Activated CD8-positive, alpha-beta T cell treated with anti-CD3 and anti-CD28 coated beads for 36 hours (primary cell): ENCODE measurements at regions not wholly inside any gene's neighbourhood (a gene's known extent, or its start where the extent isn't known, plus 50 kb on each side); places are given as distances from the start of the nearest gene placed in this dataset.
"Not testable (repeated sequence)": the region's sequence is repeated elsewhere in the genome, so short reads cannot be mapped to it uniquely, and the experiment has no call there.

ENCODE experiments used
- ATAC-seq: fragments of 200-7000 bp; cut with Tn5 transposase; one replicate; pipeline ENCODE4 v1.10.0; 2021; ENCODE audit warnings: mild to moderate bottlenecking, moderate library complexity
- CTCF ChIA-PET: fragments of 350-600 bp; sonication (Branson Sonifier 250); formaldehyde crosslinking; loops from one replicate; lab custom pipeline; 2021; ENCODE audit warnings: antibody characterized with exemption; lab: Charles Lee
- POLR2A ChIA-PET: fragments of 350-600 bp; sonication (Branson Sonifier 250); formaldehyde crosslinking; loops from one replicate; lab custom pipeline; 2021; ENCODE audit warnings: antibody characterized with exemption; lab: Charles Lee
- DNase-seq: peaks from one replicate; pipeline ENCODE4 v3.0.0-alpha.2; 2020
- H3K27ac Mint-ChIP-seq: one replicate; pipeline ENCODE4 v1.8.0; 2021; ENCODE audit warnings: mild to moderate bottlenecking, mixed read lengths
- H3K27me3 Mint-ChIP-seq: one replicate; pipeline ENCODE4 v1.8.0; 2021; ENCODE audit warnings: mixed read lengths
- H3K36me3 Mint-ChIP-seq: one replicate; pipeline ENCODE4 v1.8.0; 2021; ENCODE audit warnings: low read depth, mixed read lengths
- H3K4me1 Mint-ChIP-seq: one replicate; pipeline ENCODE4 v1.8.0; 2021; ENCODE audit warnings: low read depth, mixed read lengths
- H3K4me3 Mint-ChIP-seq: one replicate; pipeline ENCODE4 v1.8.0; 2021; ENCODE audit warnings: mild to moderate bottlenecking, moderate library complexity, mixed read lengths
- H3K9me3 Mint-ChIP-seq: one replicate; pipeline ENCODE4 v1.8.0; 2021; ENCODE audit warnings: mixed read lengths
- intact Hi-C: fragments of 100-400 bp; cut with micrococcal nuclease; formaldehyde crosslinking; loops from one replicate; pipeline ENCODE4 v1.10.0; 2022
- TF ChIP-seq, protein P1 (sequence below): fragments of 200-600 bp; IDR thresholded peaks from one replicate; pipeline ENCODE4 v1.8.0; 2022; ENCODE audit warnings: antibody characterized with exemption, mild to moderate bottlenecking

DNA sequence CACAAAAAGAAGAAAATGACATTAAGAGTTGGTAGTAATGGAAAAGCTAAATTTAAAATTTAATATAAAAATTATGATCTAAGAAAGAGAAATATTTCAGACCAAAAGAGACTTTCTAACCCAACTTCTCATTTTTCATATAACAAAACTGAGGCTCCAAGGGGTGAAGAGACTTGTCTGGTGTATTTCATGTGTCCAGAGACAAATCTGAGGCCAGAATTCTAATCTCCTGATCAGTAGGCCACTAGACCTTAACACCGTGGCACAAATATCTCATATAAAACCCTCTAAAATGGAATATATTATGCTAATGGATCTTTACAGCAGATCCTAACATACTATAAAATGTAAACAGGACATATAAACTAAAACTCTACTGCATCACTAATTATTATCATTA is 275.7 kb upstream of the SLC16A7 start:
- H3K4me1 Mint-ChIP-seq, result no peaks in the 10 kb centered on the region

DNA sequence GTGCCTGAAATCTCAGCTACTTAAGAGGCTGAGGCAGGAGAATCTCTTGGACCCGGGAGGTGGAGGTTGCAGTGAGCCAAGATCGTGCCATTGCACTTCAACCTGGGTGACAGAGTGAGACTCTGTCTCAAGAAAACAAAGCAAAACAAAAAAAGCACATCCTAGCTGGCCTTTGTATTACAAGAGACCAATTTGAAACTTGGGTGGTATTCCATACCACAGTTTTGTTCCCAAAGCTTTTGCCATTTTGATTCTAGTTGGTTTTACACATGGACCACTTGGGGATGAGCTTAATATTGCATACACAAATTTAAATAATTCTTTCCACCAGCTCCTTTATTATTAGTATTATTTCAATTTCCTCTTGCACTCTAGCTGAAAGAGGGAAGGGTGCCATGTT is 276.9 kb upstream of the SLC16A7 start:
- Mint-ChIP-seq H3K9me3 (no peaks in the 10 kb centered on the region), H3K27ac (no peak overlapping the region), H3K36me3 (no peaks in the 10 kb centered on the region), H3K4me3 (no peak overlapping the region), H3K27me3 (no peaks in the 10 kb centered on the region), H3K4me1 (no peaks in the 10 kb centered on the region)
- ATAC-seq (no peak), DNase-seq (no peak)
- TF ChIP-seq, protein P1, sequence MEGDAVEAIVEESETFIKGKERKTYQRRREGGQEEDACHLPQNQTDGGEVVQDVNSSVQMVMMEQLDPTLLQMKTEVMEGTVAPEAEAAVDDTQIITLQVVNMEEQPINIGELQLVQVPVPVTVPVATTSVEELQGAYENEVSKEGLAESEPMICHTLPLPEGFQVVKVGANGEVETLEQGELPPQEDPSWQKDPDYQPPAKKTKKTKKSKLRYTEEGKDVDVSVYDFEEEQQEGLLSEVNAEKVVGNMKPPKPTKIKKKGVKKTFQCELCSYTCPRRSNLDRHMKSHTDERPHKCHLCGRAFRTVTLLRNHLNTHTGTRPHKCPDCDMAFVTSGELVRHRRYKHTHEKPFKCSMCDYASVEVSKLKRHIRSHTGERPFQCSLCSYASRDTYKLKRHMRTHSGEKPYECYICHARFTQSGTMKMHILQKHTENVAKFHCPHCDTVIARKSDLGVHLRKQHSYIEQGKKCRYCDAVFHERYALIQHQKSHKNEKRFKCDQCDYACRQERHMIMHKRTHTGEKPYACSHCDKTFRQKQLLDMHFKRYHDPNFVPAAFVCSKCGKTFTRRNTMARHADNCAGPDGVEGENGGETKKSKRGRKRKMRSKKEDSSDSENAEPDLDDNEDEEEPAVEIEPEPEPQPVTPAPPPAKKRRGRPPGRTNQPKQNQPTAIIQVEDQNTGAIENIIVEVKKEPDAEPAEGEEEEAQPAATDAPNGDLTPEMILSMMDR, result no peak
- ChIA-PET CTCF (no interaction called here), POLR2A (no interaction called here)
- intact Hi-C loops, result no loop called here

More for the DNA sequence above, 275.7 kb upstream of the SLC16A7 start:
- intact Hi-C loops, result no loop called here
- TF ChIP-seq, protein P1, result no peak
- no peak overlapping the region for H3K27ac Mint-ChIP-seq
- ChIA-PET POLR2A (no interaction called here), CTCF (no interaction called here)
- H3K9me3 Mint-ChIP-seq, result no peaks in the 10 kb centered on the region
- H3K36me3 Mint-ChIP-seq, result no peaks in the 10 kb centered on the region
- no peak for DNase-seq
- H3K4me3 Mint-ChIP-seq, result no peak overlapping the region
- no peaks in the 10 kb centered on the region for H3K27me3 Mint-ChIP-seq
- no peak for ATAC-seq

DNA sequence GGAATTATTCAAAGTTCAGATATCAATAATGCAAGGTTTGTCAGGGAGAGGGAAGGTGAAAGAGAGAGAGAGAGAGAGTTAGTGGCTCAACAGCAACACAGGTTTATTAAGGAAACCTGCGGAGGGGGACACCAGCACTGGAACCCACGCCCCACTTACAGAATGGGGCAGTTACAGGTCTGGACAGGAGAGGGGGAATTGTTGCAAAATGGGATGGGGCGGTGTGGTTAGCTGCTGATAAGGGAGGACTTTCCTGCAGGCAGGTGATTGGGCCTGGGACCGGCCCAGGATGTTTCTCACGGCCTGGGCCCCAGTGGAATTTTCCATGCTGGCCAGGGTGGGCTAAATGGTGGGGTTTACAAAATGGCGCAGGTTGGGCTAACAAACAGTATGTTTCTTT is 278.2 kb upstream of the SLC16A7 start:
- Mint-ChIP-seq H3K4me1 (no peaks in the 10 kb centered on the region), H3K36me3 (no peaks in the 10 kb centered on the region), H3K9me3 (no peaks in the 10 kb centered on the region), H3K27ac (no peak overlapping the region), H3K27me3 (no peaks in the 10 kb centered on the region), H3K4me3 (no peak overlapping the region)
- TF ChIP-seq, protein P1, result no peak
- no peak for ATAC-seq
- POLR2A ChIA-PET, result no interaction called here
- no peak for DNase-seq
- CTCF ChIA-PET, result no interaction called here
- intact Hi-C loops, result no loop called here

DNA sequence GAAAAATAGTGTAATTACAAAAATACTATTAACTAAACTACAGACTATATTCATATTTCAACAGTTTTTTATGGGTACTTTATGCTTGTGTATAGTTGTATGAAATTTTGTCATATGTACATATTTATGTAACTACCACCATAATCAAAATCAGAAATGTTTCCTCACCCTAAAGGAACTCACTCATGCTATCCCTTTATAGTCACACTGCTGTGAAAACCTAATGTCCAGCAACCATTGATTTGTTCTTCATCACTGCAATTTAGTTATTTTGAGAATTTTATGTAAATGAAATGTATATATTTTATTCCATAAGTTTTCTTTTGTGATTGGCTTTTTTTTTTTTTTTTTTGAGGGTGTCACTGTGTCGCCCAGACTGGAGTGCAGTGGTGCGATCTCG is 278.9 kb upstream of the SLC16A7 start:
- DNase-seq, result no peak
- CTCF ChIA-PET, result no interaction called here
- no peaks in the 10 kb centered on the region for H3K36me3 Mint-ChIP-seq
- ATAC-seq, result no peak
- POLR2A ChIA-PET, result no interaction called here
- intact Hi-C loops, result no loop called here
- no peaks in the 10 kb centered on the region for H3K4me1 Mint-ChIP-seq
- H3K27ac Mint-ChIP-seq, result no peak overlapping the region
- TF ChIP-seq, protein P1, result no peak
- no peak overlapping the region for H3K4me3 Mint-ChIP-seq
- H3K27me3 Mint-ChIP-seq, result no peaks in the 10 kb centered on the region
- H3K9me3 Mint-ChIP-seq, result no peaks in the 10 kb centered on the region

DNA sequence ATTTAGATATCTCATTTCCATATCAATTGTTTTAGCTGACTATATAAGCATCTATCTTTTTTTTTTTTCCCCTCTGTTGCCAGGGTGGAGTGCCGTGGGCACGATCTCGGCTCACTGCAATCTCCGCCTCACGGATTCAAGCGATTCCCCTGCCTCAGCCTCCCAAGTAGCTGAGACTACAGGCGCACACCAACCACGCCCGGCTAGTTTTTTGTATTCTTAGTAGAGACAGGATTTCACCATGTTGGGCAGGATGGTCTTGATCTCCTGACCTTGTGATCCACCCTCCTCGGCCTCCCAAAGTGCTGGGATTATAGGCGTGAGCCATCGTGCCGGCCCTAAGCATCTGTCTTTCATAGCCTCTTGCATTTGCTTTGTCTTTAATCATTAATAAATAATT is 279.5 kb upstream of the SLC16A7 start:
- H3K27me3 Mint-ChIP-seq, POLR2A ChIA-PET, ATAC-seq: not testable (repeated sequence)

DNA sequence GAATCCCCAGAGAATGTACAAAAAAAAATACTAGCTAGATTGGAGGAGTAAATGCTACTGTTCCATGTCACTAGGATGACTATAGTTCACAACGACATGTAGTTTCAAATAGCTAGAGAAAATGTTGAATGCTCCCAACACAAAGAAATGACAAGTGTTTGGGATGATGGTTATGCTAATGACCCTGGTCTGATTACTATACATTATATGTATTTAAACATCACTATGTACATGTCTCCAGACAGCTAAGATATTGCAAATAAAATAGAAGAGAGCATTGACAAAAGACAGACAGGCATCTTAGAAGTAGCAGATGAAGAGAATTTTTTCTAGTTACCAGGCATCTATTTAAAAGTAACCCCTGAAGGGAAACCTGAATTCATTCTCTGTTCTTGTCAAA is 281.6 kb upstream of the SLC16A7 start:
- H3K9me3 Mint-ChIP-seq, result peaks cover 9% of the 10 kb centered on the region
- H3K4me3 Mint-ChIP-seq, result no peak overlapping the region
- ChIA-PET CTCF (no interaction called here), POLR2A (no interaction called here)
- no peak overlapping the region for H3K27ac Mint-ChIP-seq
- no peak for DNase-seq
- H3K4me1 Mint-ChIP-seq, result no peaks in the 10 kb centered on the region
- no peaks in the 10 kb centered on the region for H3K27me3 Mint-ChIP-seq
- no peak for ATAC-seq
- no peaks in the 10 kb centered on the region for H3K36me3 Mint-ChIP-seq
- TF ChIP-seq, protein P1, result no peak
- intact Hi-C loops, result no loop called here

More for the DNA sequence above, 279.5 kb upstream of the SLC16A7 start:
- CTCF ChIA-PET, H3K4me3 Mint-ChIP-seq, H3K4me1 Mint-ChIP-seq, intact Hi-C loops, H3K9me3 Mint-ChIP-seq, H3K36me3 Mint-ChIP-seq, DNase-seq, H3K27ac Mint-ChIP-seq: not testable (repeated sequence)
